GM21447 (cell line): ENCODE measurements at regions not wholly inside any gene's neighbourhood (a gene's known extent, or its start where the extent isn't known, plus 50 kb on each side); places are given as distances from the start of the nearest gene placed in this dataset.
"Not testable (repeated sequence)": the region's sequence is repeated elsewhere in the genome, so short reads cannot be mapped to it uniquely, and the experiment has no call there.

Experiments used
- ATAC-seq: cut with Tn5 transposase; IDR thresholded peaks from one replicate; pipeline ENCODE4 v1.9.1; 2021; ENCODE audit not compliant: unreplicated experiment

GRCh38 chr2:138881126-138881525 is 100.9 kb upstream of the NXPH2 start:
- no peak for ATAC-seq

GRCh38 chr2:138879931-138880330 is 99.7 kb upstream of the NXPH2 start:
- ATAC-seq: no peak

DNA sequence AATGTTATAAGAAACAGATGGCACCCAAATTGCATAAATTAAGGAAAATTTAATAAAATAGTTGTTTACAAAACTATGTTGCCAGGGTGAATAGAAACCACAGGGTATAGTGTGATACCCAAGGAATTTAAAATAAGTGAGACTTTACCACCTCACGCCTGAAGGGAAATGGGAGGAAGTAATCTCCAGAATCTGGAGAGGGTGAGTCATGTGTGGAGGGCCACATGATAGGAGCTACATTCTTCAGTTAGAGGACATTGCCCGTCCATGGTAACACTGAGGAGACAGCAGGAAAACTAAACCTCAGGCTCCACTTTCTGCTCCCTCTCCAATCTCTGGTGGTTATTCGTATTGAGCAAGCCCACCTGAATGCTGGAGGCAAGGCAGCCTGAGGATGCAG is 97.2 kb upstream of the NXPH2 start:
- ATAC-seq: no peak

- no peak for ATAC-seq
Observed at GRCh38 chr2:138874251-138874650, 94.1 kb upstream of the NXPH2 start.

DNA sequence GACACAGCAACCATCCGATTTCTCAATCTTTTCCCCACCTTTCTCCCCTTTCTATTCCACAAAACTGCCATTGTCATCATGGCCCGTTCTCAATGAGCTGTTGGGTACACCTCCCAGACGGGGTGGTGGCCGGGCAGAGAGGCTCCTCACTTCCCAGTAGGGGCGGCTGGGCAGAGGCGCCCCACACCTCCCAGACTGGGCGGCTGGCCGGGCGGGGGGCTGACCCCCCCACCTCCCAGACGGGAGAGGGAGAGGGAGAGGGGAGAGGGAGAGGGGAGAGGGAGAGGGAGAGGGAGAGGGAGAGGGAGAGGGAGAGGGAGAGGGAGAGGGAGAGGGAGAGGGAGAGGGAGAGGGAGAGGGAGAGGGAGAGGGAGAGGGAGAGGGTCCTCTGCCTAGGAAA is 91.9 kb upstream of the NXPH2 start:
- ATAC-seq: not testable (repeated sequence)

DNA sequence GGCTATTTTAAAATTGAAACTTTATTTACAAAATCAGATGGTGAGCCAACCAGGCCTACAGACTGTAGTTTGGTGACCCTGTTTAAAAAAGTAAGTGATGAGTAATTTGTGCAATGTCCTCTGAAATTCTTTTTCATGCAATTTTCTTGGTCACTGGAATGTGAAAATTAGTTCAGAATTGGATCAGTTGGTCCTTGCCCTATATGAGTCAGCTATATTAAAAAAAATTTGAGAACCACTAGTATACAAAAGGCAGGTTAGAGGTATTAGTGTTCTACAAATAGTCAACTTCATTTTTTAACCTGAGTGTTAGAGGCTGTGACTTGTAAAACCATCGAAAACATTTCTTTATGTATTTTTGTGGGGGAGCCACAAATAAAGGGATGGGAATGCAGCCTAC is 91.1 kb upstream of the NXPH2 start:
- no peak for ATAC-seq

GRCh38 chr2:138867341-138867740 is 87.2 kb upstream of the NXPH2 start:
- ATAC-seq: no peak

- no peak for ATAC-seq
Observed at GRCh38 chr2:138866797-138867196, 86.6 kb upstream of the NXPH2 start.

DNA sequence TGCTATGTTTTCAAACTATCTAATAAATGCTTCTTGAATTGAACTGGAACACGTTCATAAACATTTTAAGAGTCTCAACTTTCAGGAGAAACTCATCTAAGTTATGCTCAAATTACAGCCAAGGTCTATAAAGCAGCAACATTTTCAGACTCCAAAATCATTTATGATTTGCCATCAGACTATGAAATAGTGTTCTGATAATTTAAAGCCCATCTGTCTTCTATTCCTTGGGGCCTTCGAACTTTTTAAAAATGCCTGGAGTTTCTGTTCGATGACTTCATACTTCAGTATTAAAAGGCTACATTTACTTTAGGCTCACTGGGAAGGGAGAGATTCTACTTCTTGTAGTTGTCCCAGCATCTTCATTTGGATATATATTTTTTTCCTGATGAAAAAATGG is 73.6 kb upstream of the NXPH2 start:
- ATAC-seq: no peak

GRCh38 chr2:138853296-138853695 is 73.1 kb upstream of the NXPH2 start:
- ATAC-seq: no peak

GRCh38 chr2:138846216-138846821 is 66.1 kb upstream of the NXPH2 start:
- ATAC-seq: peak; percentile 77

DNA sequence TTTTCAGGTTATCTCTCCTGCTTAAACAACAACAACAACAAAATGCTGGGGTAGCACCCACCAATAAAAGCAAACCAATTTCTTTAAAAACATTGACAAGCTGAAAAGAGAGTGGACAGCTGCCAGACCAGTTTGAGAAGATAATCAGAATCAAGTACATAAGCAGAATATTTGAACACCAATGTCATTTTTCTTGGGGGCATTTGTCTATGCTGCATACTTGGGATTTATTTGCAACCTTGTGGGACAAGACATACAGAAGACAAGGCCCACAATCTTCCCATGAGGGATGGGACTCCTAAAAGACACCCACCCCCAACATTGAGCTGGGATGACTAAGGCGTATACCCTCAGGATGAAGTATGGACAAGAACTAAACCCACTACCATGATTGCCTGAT is 62.2 kb upstream of the NXPH2 start:
- no peak for ATAC-seq

DNA sequence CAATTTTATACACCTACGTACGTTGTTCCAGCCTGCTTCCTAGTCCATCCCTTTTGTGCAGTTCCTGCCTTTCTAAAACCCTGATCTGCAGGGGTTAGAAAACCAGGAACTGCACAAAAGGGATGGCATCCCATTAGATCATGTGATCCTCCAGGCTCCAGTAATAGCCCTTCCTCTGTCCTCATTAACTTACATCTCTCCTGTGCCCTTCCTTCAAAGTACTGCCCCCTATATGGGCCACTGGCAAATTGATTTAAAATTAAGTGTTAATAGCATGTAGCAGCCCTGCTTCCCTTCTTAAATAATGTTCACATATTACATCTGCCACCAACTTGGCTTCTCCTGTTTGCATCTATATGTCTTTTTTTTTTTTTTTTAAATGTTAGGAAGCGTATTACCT is 61.3 kb upstream of the NXPH2 start:
- ATAC-seq: no peak

DNA sequence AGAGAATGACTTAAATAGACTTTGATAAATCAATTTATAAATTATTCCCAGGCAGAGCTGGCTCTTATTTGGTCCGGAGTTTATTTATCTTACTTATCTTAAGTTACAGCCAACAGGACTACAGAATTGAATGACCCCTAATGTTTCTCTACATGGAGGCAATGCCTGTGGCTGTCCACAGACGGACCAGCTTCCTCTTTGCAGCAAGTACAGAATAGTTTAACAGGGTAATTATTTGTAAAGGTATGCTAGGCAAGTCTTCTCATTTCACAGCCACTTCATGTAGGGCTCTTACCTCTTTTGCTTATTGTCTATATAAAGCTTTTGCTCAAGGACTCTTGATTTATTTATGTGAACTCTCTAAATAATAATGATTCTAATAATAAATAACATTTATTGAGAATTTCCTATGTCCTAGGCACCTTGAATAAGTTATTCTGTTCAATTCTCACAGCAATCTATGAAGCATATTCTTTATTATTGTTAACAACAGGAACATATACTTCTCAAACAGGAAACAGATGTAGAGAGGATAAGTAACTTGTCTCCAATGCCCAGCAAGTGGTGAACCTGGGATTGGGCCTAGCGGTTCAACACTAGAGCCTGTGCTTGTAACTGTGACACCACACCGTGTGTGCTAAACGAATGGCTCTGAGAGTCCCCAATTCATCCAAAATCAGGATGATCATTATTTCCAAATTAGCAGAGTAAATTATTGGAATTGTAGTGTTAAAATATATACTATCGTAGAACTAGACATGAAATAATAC is 58.8 kb upstream of the NXPH2 start:
- ATAC-seq: no peak

GRCh38 chr2:138831691-138832090 is 51.5 kb upstream of the NXPH2 start:
- ATAC-seq: no peak

DNA sequence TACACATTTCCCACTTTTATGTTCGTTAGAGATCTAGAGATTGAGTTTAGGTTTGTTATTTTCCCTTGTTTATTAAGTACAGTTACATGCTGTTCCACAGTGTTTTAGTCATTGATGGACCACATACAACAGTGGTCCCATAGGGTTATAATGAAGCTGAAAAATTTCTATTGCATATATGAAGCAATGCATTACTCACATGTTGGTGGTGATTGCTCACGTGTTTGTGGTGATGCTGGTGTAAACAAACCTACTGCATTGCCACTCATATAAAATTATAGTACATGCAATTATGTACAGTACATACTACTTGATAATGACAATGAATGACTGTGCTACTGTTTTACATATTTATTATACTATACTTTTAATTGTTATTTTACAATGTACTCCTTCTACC is 51.0 kb upstream of the NXPH2 start:
- ATAC-seq: no peak

DNA sequence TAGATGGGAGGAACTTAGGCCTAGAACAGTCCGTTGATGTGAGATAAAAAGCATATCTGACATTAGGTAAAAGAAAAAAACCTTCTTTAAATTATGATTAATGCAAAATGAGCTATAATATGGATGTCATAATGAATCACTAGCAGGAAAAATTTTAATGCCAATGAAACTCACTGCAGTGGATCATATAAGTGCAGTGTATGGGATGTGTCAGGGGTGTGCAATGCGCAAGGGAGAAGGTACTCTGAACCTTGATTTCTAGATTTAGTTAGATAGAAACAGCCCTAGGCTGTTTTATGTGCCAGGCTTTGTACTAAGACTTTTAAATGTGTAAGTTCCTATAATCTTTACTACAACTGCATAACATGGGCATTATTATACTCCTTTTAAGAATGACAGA is 50.4 kb upstream of the NXPH2 start:
- ATAC-seq: no peak
